Memory B cell (primary cell): ENCODE measurements at regions not wholly inside any gene's neighbourhood (a gene's known extent, or its start where the extent isn't known, plus 50 kb on each side); places are given as distances from the start of the nearest gene placed in this dataset.
"Not testable (repeated sequence)": the region's sequence is repeated elsewhere in the genome, so short reads cannot be mapped to it uniquely, and the experiment has no call there.

Experiments
- ATAC-seq: fragments of 150-1000 bp; cut with Tn5 transposase; 2 replicates; pipeline ENCODE4 v1.10.0; 2021; ENCODE audit warnings: low read depth, mild to moderate bottlenecking, moderate library complexity
- DNase-seq, 2 donors: peaks; one replicate each; pipeline ENCODE4 v3.0.0; 2022; ENCODE audit warnings: low spot score in 2 of 2
- H3K27ac Mint-ChIP-seq: one replicate; pipeline ENCODE4 v1.8.0; 2022; ENCODE audit warnings: mild to moderate bottlenecking, moderate library complexity, mixed read lengths
- H3K27me3 Mint-ChIP-seq: one replicate; pipeline ENCODE4 v1.8.0; 2022; ENCODE audit warnings: mixed read lengths
- H3K36me3 Mint-ChIP-seq: one replicate; pipeline ENCODE4 v1.8.0; 2022; ENCODE audit warnings: mild to moderate bottlenecking, mixed read lengths
- H3K4me1 Mint-ChIP-seq: one replicate; pipeline ENCODE4 v1.8.0; 2022; ENCODE audit warnings: mixed read lengths
- H3K4me3 Mint-ChIP-seq: one replicate; pipeline ENCODE4 v1.8.0; 2022; ENCODE audit warnings: mild to moderate bottlenecking, moderate library complexity, mixed read lengths
- H3K9me3 Mint-ChIP-seq: one replicate; pipeline ENCODE4 v1.8.0; 2022; ENCODE audit warnings: mixed read lengths

- Mint-ChIP-seq H3K27ac (no peak overlapping the region), H3K4me1 (no peaks in the 10 kb centered on the region), H3K36me3 (no peaks in the 10 kb centered on the region), H3K4me3 (no peak overlapping the region), H3K27me3 (peaks cover 6% of the 10 kb centered on the region), H3K9me3 (peaks cover 11% of the 10 kb centered on the region)
- ATAC-seq (no peak), DNase-seq (no peak)
These were observed 302.3 kb upstream of the G2E3 start for GRCh38 chr14:30256627-30257026.

- Mint-ChIP-seq H3K4me1 (no peaks in the 10 kb centered on the region), H3K4me3 (no peak overlapping the region), H3K27me3 (peaks cover 6% of the 10 kb centered on the region), H3K9me3 (peaks cover 11% of the 10 kb centered on the region), H3K27ac (no peak overlapping the region), H3K36me3 (no peaks in the 10 kb centered on the region)
- DNase-seq (no peak), ATAC-seq (no peak)
These were observed 300.9 kb upstream of the G2E3 start for GRCh38 chr14:30257946-30258661.

- ATAC-seq (no peak), DNase-seq (no peak)
- H3K9me3 Mint-ChIP-seq = peaks cover 8% of the 10 kb centered on the region
- peaks cover 6% of the 10 kb centered on the region for H3K27me3 Mint-ChIP-seq
- H3K27ac Mint-ChIP-seq = no peak overlapping the region
- H3K36me3 Mint-ChIP-seq = no peaks in the 10 kb centered on the region
- no peaks in the 10 kb centered on the region for H3K4me1 Mint-ChIP-seq
- H3K4me3 Mint-ChIP-seq = no peak overlapping the region
These were observed 297.9 kb upstream of the G2E3 start for GRCh38 chr14:30260833-30261607.

- no peaks in the 10 kb centered on the region for H3K9me3 Mint-ChIP-seq
- no peak overlapping the region for H3K4me3 Mint-ChIP-seq
- H3K27ac Mint-ChIP-seq = no peak overlapping the region
- H3K4me1 Mint-ChIP-seq = no peaks in the 10 kb centered on the region
- peaks cover 5% of the 10 kb centered on the region for H3K27me3 Mint-ChIP-seq
- DNase-seq (no peak), ATAC-seq (no peak)
- no peaks in the 10 kb centered on the region for H3K36me3 Mint-ChIP-seq
These were observed 294.8 kb upstream of the G2E3 start for GRCh38 chr14:30264161-30264560.

- Mint-ChIP-seq H3K9me3 (no peaks in the 10 kb centered on the region), H3K4me1 (peaks cover 6% of the 10 kb centered on the region), H3K27ac (no peak overlapping the region), H3K4me3 (no peak overlapping the region), H3K36me3 (no peaks in the 10 kb centered on the region), H3K27me3 (peaks cover 6% of the 10 kb centered on the region)
- DNase-seq (no peak), ATAC-seq (no peak)
These were observed 292.7 kb upstream of the G2E3 start for GRCh38 chr14:30266290-30266689.

- no peaks in the 10 kb centered on the region for H3K9me3 Mint-ChIP-seq
- ATAC-seq (no peak), DNase-seq (no peak)
- no peaks in the 10 kb centered on the region for H3K36me3 Mint-ChIP-seq
- H3K4me3 Mint-ChIP-seq = no peak overlapping the region
- H3K27me3 Mint-ChIP-seq = peaks cover 3% of the 10 kb centered on the region
- H3K27ac Mint-ChIP-seq = no peak overlapping the region
- H3K4me1 Mint-ChIP-seq = peaks cover 6% of the 10 kb centered on the region
These were observed 291.8 kb upstream of the G2E3 start for GRCh38 chr14:30267141-30267540.

- H3K4me1 Mint-ChIP-seq = peaks cover 6% of the 10 kb centered on the region
- no peak overlapping the region for H3K27ac Mint-ChIP-seq
- peak overlapping the region; percentile 14 for H3K4me3 Mint-ChIP-seq
- DNase-seq (peak; percentile 38 to 64), ATAC-seq (peak; percentile 75)
- peaks cover 5% of the 10 kb centered on the region for H3K27me3 Mint-ChIP-seq
- no peaks in the 10 kb centered on the region for H3K36me3 Mint-ChIP-seq
- H3K9me3 Mint-ChIP-seq = no peaks in the 10 kb centered on the region
These were observed 288.5 kb upstream of the G2E3 start for GRCh38 chr14:30270200-30271161.

- H3K27me3 Mint-ChIP-seq = peaks cover 4% of the 10 kb centered on the region
- no peak overlapping the region for H3K4me3 Mint-ChIP-seq
- ATAC-seq (no peak), DNase-seq (no peak)
- peaks cover 3% of the 10 kb centered on the region for H3K9me3 Mint-ChIP-seq
- H3K27ac Mint-ChIP-seq = no peak overlapping the region
- no peaks in the 10 kb centered on the region for H3K36me3 Mint-ChIP-seq
- H3K4me1 Mint-ChIP-seq = peaks cover 6% of the 10 kb centered on the region
These were observed 287.1 kb upstream of the G2E3 start for GRCh38 chr14:30271811-30272323.

- Mint-ChIP-seq H3K9me3 (peaks cover 3% of the 10 kb centered on the region), H3K4me3 (no peak overlapping the region), H3K36me3 (no peaks in the 10 kb centered on the region), H3K27me3 (peaks cover 4% of the 10 kb centered on the region), H3K27ac (no peak overlapping the region), H3K4me1 (peaks cover 6% of the 10 kb centered on the region)
- no peak for ATAC-seq
- DNase-seq = no peak
These were observed 285.8 kb upstream of the G2E3 start for GRCh38 chr14:30272848-30273832.

- H3K4me3 Mint-ChIP-seq = no peak overlapping the region
- peaks cover 3% of the 10 kb centered on the region for H3K9me3 Mint-ChIP-seq
- H3K27ac Mint-ChIP-seq = no peak overlapping the region
- no peaks in the 10 kb centered on the region for H3K4me1 Mint-ChIP-seq
- H3K27me3 Mint-ChIP-seq = peaks cover 2% of the 10 kb centered on the region
- no peak for ATAC-seq
- no peaks in the 10 kb centered on the region for H3K36me3 Mint-ChIP-seq
- no peak for DNase-seq
These were observed 283.4 kb upstream of the G2E3 start for GRCh38 chr14:30275604-30276003.

GRCh38 chr14:30277268-30277667, 281.7 kb upstream of the G2E3 start:
- Mint-ChIP-seq H3K27ac (no peak overlapping the region), H3K9me3 (peaks cover 3% of the 10 kb centered on the region), H3K27me3 (peaks cover 2% of the 10 kb centered on the region), H3K4me1 (no peaks in the 10 kb centered on the region), H3K4me3 (no peak overlapping the region), H3K36me3 (no peaks in the 10 kb centered on the region)
- no peak for DNase-seq
- ATAC-seq = no peak

- DNase-seq, H3K27ac Mint-ChIP-seq, ATAC-seq, H3K36me3 Mint-ChIP-seq, H3K9me3 Mint-ChIP-seq, H3K4me3 Mint-ChIP-seq, H3K4me1 Mint-ChIP-seq, H3K27me3 Mint-ChIP-seq: not testable (repeated sequence)
These were observed 280.1 kb upstream of the G2E3 start for GRCh38 chr14:30278856-30279255.
